B cell (primary cell): ENCODE measurements at regions not wholly inside any gene's neighbourhood (a gene's known extent, or its start where the extent isn't known, plus 50 kb on each side); places are given as distances from the start of the nearest gene placed in this dataset.

Experiments used
- EZH2 ChIP-seq: IDR thresholded peaks from 2 replicates; pipeline ENCODE4 v1.6.1; 2012; ENCODE audit warnings: borderline replicate concordance, low read depth, mild to moderate bottlenecking, moderate library complexity, low read length; ENCODE audit not compliant: insufficient read depth, poor library complexity, severe bottlenecking
- TF ChIP-seq, protein P1 (sequence below): fragments of 200-600 bp; IDR thresholded peaks from one replicate; pipeline ENCODE4 v1.8.0; 2022; ENCODE audit warnings: antibody characterized with exemption, mild to moderate bottlenecking

DNA sequence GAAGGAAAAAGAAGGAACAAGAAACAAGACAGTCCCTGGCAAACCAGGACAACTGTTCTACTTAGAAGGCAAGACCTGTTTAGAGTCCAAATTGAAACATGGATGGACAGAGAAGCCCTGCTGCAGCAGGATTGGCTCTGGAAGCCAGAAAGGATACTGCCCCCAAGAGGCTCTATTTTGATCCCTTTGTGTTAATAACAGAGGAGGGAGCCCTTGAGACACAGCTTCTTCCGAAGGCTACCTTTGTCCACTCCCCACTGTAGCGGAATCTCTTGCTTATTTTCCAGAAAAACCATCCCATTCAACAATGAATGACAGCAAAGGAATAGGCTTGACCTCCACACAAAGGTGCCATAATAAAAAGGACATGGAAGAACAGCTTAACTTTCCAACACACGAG lies 120.3 kb upstream of the FOXK1 start:
- TF ChIP-seq, protein P1, sequence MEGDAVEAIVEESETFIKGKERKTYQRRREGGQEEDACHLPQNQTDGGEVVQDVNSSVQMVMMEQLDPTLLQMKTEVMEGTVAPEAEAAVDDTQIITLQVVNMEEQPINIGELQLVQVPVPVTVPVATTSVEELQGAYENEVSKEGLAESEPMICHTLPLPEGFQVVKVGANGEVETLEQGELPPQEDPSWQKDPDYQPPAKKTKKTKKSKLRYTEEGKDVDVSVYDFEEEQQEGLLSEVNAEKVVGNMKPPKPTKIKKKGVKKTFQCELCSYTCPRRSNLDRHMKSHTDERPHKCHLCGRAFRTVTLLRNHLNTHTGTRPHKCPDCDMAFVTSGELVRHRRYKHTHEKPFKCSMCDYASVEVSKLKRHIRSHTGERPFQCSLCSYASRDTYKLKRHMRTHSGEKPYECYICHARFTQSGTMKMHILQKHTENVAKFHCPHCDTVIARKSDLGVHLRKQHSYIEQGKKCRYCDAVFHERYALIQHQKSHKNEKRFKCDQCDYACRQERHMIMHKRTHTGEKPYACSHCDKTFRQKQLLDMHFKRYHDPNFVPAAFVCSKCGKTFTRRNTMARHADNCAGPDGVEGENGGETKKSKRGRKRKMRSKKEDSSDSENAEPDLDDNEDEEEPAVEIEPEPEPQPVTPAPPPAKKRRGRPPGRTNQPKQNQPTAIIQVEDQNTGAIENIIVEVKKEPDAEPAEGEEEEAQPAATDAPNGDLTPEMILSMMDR: no peak
- no peak for TF ChIP-seq EZH2
